GM13977 (cell line): ENCODE measurements at regions not wholly inside any gene's neighbourhood (a gene's known extent, or its start where the extent isn't known, plus 50 kb on each side); places are given as distances from the start of the nearest gene placed in this dataset.

Source experiments
- DNase-seq: peaks from one replicate; pipeline ENCODE4 v3.0.0; 2012; ENCODE audit warnings: low spot score
- in situ Hi-C: fragments of 300-500 bp; cut with MboI; formaldehyde crosslinking; loops from one replicate; pipeline ENCODE4 v1.12.0; 2022; ENCODE audit warnings: low sequenced_read_pairs, low pct_unique_long_range_greater_than_20kb, mixed read lengths, inconsistent platforms; ENCODE audit not compliant: unreplicated experiment
- TF ChIP-seq, protein P1 (sequence below): IDR thresholded peaks from 2 replicates; pipeline ENCODE4 v1.5.1; 2012; ENCODE audit warnings: mild to moderate bottlenecking, control low read depth; ENCODE audit not compliant: insufficient read depth; ENCODE audit errors: extremely low read depth, missing control alignments

DNA sequence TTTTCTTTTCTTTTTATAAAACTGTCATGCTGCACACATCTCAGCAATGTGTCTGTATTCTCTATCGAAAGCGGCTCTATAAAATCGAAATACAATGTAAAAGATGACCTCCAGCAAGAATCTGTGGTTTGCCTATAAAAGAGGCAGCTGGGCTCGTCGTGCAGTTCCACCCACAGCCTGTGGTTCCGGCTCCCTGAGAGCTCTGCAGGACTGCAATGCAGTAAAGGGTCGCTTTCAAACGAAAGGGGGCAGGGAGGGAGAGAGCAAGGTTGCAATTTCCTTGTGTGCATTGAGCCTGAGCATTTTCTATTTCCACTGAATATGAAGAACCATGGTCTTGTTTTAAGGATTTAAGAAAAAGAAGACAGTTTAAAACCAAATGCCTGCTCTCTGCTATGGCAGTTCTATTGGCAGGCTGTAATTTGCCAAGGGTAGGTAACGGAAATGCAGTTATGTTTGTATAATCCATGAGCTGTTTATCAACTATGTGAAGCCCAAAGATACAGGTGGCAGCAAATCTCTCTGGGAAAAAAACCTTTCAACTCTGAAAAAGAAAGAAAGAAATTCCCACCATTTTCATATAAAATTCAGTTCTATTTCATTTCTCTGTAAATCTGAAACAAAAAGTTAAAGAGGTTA, 236.5 kb downstream of the HACE1 start:
- TF ChIP-seq, protein P1, sequence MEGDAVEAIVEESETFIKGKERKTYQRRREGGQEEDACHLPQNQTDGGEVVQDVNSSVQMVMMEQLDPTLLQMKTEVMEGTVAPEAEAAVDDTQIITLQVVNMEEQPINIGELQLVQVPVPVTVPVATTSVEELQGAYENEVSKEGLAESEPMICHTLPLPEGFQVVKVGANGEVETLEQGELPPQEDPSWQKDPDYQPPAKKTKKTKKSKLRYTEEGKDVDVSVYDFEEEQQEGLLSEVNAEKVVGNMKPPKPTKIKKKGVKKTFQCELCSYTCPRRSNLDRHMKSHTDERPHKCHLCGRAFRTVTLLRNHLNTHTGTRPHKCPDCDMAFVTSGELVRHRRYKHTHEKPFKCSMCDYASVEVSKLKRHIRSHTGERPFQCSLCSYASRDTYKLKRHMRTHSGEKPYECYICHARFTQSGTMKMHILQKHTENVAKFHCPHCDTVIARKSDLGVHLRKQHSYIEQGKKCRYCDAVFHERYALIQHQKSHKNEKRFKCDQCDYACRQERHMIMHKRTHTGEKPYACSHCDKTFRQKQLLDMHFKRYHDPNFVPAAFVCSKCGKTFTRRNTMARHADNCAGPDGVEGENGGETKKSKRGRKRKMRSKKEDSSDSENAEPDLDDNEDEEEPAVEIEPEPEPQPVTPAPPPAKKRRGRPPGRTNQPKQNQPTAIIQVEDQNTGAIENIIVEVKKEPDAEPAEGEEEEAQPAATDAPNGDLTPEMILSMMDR: no peak
- in situ Hi-C loops: no loop called here
- DNase-seq: no peak

DNA sequence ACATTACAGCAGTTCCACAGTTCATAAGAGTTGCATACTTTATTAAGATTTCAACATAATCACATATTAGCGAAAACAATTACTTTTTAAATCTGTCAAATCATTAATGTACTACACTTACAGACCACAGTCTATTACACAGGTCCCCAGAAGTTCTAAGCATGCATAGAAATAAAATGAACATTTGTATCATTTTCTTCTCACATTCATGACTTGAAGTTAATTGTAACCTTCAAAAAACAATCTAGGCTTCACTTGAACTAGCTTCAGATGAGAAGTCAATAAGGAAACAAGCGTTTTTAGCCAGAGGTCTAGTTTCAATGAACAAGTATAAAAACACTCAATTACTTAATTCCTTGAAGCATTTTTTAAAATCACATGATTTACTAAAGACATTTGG, 238.3 kb downstream of the HACE1 start:
- TF ChIP-seq, protein P1: no peak
- in situ Hi-C loops: no loop called here
- no peak for DNase-seq

DNA sequence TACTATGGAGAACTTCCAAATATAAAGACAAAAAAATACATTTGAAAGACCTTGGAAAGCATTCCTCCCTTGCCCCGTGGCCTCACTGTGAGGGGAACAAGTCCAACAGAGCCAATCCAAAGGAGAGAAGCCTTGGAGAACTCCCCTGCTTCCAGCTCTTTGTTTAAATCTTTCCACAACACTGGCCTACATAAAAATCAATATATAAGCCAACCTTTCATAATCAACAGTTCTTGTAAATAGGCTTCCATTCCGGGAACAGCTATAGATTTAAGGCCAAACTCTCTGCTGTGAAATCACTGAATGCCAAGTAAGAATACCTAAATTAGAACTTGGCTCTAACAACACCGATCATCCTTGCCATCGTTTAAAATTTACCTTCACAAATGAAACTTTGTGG, 242.1 kb downstream of the HACE1 start:
- TF ChIP-seq, protein P1: no peak
- DNase-seq: no peak
- in situ Hi-C loops: no loop called here

DNA sequence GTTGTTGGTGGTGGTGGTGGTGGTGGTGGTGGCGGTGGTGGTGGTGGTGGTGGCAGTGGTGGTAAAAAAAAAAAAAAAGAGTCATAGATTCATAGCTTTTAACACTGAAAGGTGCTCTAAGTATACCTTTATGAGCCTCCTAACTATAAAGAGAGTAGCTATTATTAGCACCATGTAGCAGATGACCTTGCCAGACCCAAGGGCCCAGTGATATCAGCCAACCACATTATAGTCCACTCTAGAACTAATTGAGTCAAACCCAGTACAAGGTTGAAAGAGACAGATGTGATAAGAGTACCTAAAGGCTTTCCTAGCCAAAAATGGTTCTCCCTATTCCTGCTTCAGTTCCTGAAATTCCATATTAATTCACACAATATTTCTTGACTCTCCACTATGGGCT, 245.3 kb downstream of the HACE1 start:
- no peak for DNase-seq
- TF ChIP-seq, protein P1: no peak
- in situ Hi-C loops: no loop called here

- DNase-seq: no peak
- in situ Hi-C loops: no loop called here
- TF ChIP-seq, protein P1: no peak
Measured at GRCh38 chr6:104613416-104614001, 246.2 kb downstream of the HACE1 start.

GRCh38 chr6:104612541-104612940, 247.2 kb downstream of the HACE1 start:
- DNase-seq: no peak
- in situ Hi-C loops: no loop called here
- TF ChIP-seq, protein P1: no peak
